Pancreas (tissue), 10 donors: ENCODE measurements at regions not wholly inside any gene's neighbourhood (a gene's known extent, or its start where the extent isn't known, plus 50 kb on each side); places are given as distances from the start of the nearest gene placed in this dataset.
"Not testable (repeated sequence)": the region's sequence is repeated elsewhere in the genome, so short reads cannot be mapped to it uniquely, and the experiment has no call there.

Experiments used
- ATAC-seq, 4 donors: fragments of 200-7000 bp; cut with Tn5 transposase; one replicate each; pipeline versions ENCODE4 v1.8.0 to v1.9.1; 2020; ENCODE audit warnings: mild to moderate bottlenecking in 4 of 4, moderate library complexity in 4 of 4
- DNase-seq, 6 donors: peaks; one replicate each; pipeline ENCODE4 v3.0.0-alpha.2; 2020
- FAIRE-seq: peaks from 2 replicates; lab custom pipeline; 2012; peaks lifted over from hg19 to GRCh38; lab: Jason Lieb, UNC
- H3K27ac ChIP-seq, 4 donors: fragments of 200-600 bp; sonication (generic); 1 replicate in 3 of 4; 2 replicates in 1 of 4; pipeline versions ENCODE4 v1.5.0 to v1.8.0; 2020
- H3K27me3 ChIP-seq, 4 donors: fragments of 200-600 bp; one replicate each; pipeline ENCODE4 v1.8.0; 2021
- H3K36me3 ChIP-seq, 3 donors: fragments of 200-600 bp; sonication (generic) in 1 of 3; one replicate each; pipeline versions ENCODE4 v1.5.0 to v1.8.0; 2020 to 2021
- H3K4me1 ChIP-seq, 3 donors: fragments of 200-600 bp; one replicate each; pipeline ENCODE4 v1.8.0; 2021
- H3K4me3 ChIP-seq, 4 donors: fragments of 200-600 bp; sonication (generic) in 2 of 4; one replicate each; pipeline versions ENCODE4 v1.5.0 to v1.8.0; 2020 to 2021
- H3K9me3 ChIP-seq, 4 donors: fragments of 200-600 bp; one replicate each; pipeline ENCODE4 v1.8.0; 2021
- CTCF ChIP-seq, 4 donors: fragments of 200-600 bp; sonication (generic) in 3 of 4; IDR thresholded peaks; one replicate each; pipeline versions ENCODE4 v1.5.0 to v1.8.0; 2021; ENCODE audit warnings: antibody characterized with exemption in 4 of 4
- WGBS, 2 donors: extraction: QIAGEN DNeasy Blood & Tissue Kit; methylation state at CpG; one replicate each; pipeline ENCODE4 v1.1.7; 2013; 5-methylcytosine and 5-hydroxymethylcytosine counted together
- intact Hi-C, 3 donors: fragments of 100-400 bp; cut with DNase I; formaldehyde crosslinking; loops; one replicate each; pipeline versions ENCODE4 v1.11.1 to v1.14.2; 2022
- donor health status: healthy with polysubstance abuse.
- donor health status: DM: no; HTN: no; CAD: no; lungs with moderate emphysema.
- donor health status: DM: no; HTN: no; CAD: no.
- donor health status: control.
- donor health status: control.
- donor health status: Bipolar disorder and iron deficiency.
- donor health status: DM: yes; HTN: yes; CAD: no.
- donor health status: DM: no; HTN: no; CAD: no.
- donor health status: DM: no; HTN: no; CAD: no.
- donor health status: DM: yes; HTN: yes; CAD: no.

- intact Hi-C loops: no loop called here
- peak; percentile 84 for FAIRE-seq
These were observed 173.6 kb upstream of the MED14 start for GRCh38 chrX:40908857-40909475.

GRCh38 chrX:40912166-40912565 lies 173.1 kb upstream of the USP9X start:
- Histone ChIP-seq H3K27ac (no peak overlapping the region), H3K4me3 (no peak overlapping the region), H3K9me3 (no peaks in the 10 kb centered on the region), H3K4me1 (no peaks in the 10 kb centered on the region), H3K36me3 (no peaks in the 10 kb centered on the region), H3K27me3 (peaks cover 0 to 9% (median 0%) of the 10 kb centered on the region in 4 donors)
- 80 to 83% methylated on average over 4 of the region's 4 CpGs for WGBS, 2 donors
- FAIRE-seq (no peak), DNase-seq (no peak), ATAC-seq (no peak)
- intact Hi-C loops: no loop called here
- TF ChIP-seq CTCF (IDR thresholded peaks at IDR 0.05): no peak

More at GRCh38 chrX:40908857-40909475, 173.6 kb upstream of the MED14 start:
- Histone ChIP-seq H3K4me1 (no peaks in the 10 kb centered on the region), H3K36me3 (no peaks in the 10 kb centered on the region), H3K9me3 (peaks cover 0 to under 1% (median 0%) of the 10 kb centered on the region in 4 donors), H3K27ac (no peak overlapping the region), H3K27me3 (peaks cover 0 to 3% (median 0%) of the 10 kb centered on the region in 4 donors), H3K4me3 (no peak overlapping the region)
- ATAC-seq (no peak), DNase-seq (no peak)
- TF ChIP-seq CTCF (IDR thresholded peaks at IDR 0.05): no peak

- no peak overlapping the region for H3K4me3 ChIP-seq
- ATAC-seq: no peak
- intact Hi-C loops: no loop called here
- no peaks in the 10 kb centered on the region for H3K4me1 ChIP-seq
- H3K27ac ChIP-seq: no peak overlapping the region
- H3K9me3 ChIP-seq: no peaks in the 10 kb centered on the region
- TF ChIP-seq CTCF (IDR thresholded peaks at IDR 0.05): no peak
- no peak for FAIRE-seq
- no peak for DNase-seq
- WGBS, 2 donors: 64 to 83% methylated on average over 4 of the region's 4 CpGs
- no peaks in the 10 kb centered on the region for H3K36me3 ChIP-seq
- peaks cover 0 to 9% (median 0%) of the 10 kb centered on the region in 4 donors for H3K27me3 ChIP-seq
These were observed 172.7 kb upstream of the USP9X start for GRCh38 chrX:40912576-40912975.

- no peak for TF ChIP-seq CTCF (IDR thresholded peaks at IDR 0.05)
- 86 to 87% methylated on average over 4 of the region's 4 CpGs for WGBS, 2 donors
These were observed 164.9 kb upstream of the USP9X start for GRCh38 chrX:40920351-40920750.

GRCh38 chrX:40922307-40922706 lies 162.9 kb upstream of the USP9X start:
- H3K4me3 ChIP-seq: no peak overlapping the region
- no peak for TF ChIP-seq CTCF (IDR thresholded peaks at IDR 0.05)
- no peaks in the 10 kb centered on the region for H3K4me1 ChIP-seq
- no peaks in the 10 kb centered on the region for H3K36me3 ChIP-seq
- DNase-seq: no peak
- 37 to 54% methylated on average over 7 of the region's 7 CpGs for WGBS, 2 donors
- no peak overlapping the region for H3K27ac ChIP-seq
- intact Hi-C loops: no loop called here
- no peak for FAIRE-seq
- H3K27me3 ChIP-seq: peaks cover 0 to 6% (median 0%) of the 10 kb centered on the region in 4 donors
- H3K9me3 ChIP-seq: no peaks in the 10 kb centered on the region
- no peak for ATAC-seq

More at GRCh38 chrX:40920351-40920750, 164.9 kb upstream of the USP9X start:
- Histone ChIP-seq H3K27me3 (peaks cover 0 to 4% (median 0%) of the 10 kb centered on the region in 4 donors), H3K4me3 (no peak overlapping the region), H3K27ac (no peak overlapping the region), H3K9me3 (no peaks in the 10 kb centered on the region), H3K4me1 (no peaks in the 10 kb centered on the region), H3K36me3 (no peaks in the 10 kb centered on the region)
- no peak for ATAC-seq
- no peak for FAIRE-seq
- no peak for DNase-seq
- intact Hi-C loops: no loop called here

- H3K4me3 ChIP-seq, intact Hi-C loops, H3K9me3 ChIP-seq, DNase-seq, H3K36me3 ChIP-seq, H3K27me3 ChIP-seq, ATAC-seq, H3K27ac ChIP-seq, H3K4me1 ChIP-seq: not testable (repeated sequence)
- WGBS, 2 donors: 81 to 92% methylated on average over 1 of the region's 1 CpG
- peak; percentile 88 for FAIRE-seq
These were observed 158.4 kb upstream of the USP9X start for GRCh38 chrX:40926739-40927427.
